IMR-90 (cell line): ENCODE measurements at regions not wholly inside any gene's neighbourhood (a gene's known extent, or its start where the extent isn't known, plus 50 kb on each side); places are given as distances from the start of the nearest gene placed in this dataset.

Experiments used
- ATAC-seq: fragments of 200-7000 bp; cut with Tn5 transposase; 2 replicates; pipeline ENCODE4 v1.9.1; 2020; ENCODE audit warnings: low read depth, mild to moderate bottlenecking, moderate library complexity
- BruUV-seq: library from RNA; stranded (reverse); fragments of 400-500 nt; replicated peaks from 2 replicates; lab custom pipeline; 2021; lab: Mats Ljungman, UMichigan
- CTCF ChIA-PET: fragments of 300-600 bp; formaldehyde crosslinking; extraction: SDS; loops from one replicate; lab custom pipeline; 2021; ENCODE audit warnings: antibody characterized with exemption; lab: Yijun Ruan, JAX
- POLR2A ChIA-PET: fragments of 300-600 bp; sonication (Branson Sonifier 250); formaldehyde crosslinking; loops from one replicate; lab custom pipeline; 2022; ENCODE audit warnings: antibody characterized with exemption; ENCODE audit not compliant: unreplicated experiment; lab: Charles Lee
- DNase-seq: peaks from one replicate; pipeline ENCODE4 v3.0.0; 2013
- H2AFZ ChIP-seq: replicated peaks from 2 replicates; pipeline ENCODE3; 2013; ENCODE audit warnings: low read length, mild to moderate bottlenecking; ENCODE audit not compliant: poor library complexity
- H2AK5ac ChIP-seq: 2 replicates; pipeline ENCODE4 v1.6.1; 2013; ENCODE audit warnings: low read depth, low read length, inconsistent platforms
- H2AK9ac ChIP-seq: replicated peaks from 2 replicates; pipeline ENCODE3; 2013; ENCODE audit warnings: mild to moderate bottlenecking, low read depth, low read length, moderate library complexity; ENCODE audit not compliant: poor library complexity
- H2BK120ac ChIP-seq: 2 replicates; pipeline ENCODE4 v1.6.1; 2013; ENCODE audit warnings: low read depth, low read length, inconsistent platforms
- H2BK15ac ChIP-seq: 3 replicates; pipeline ENCODE4 v1.6.1; 2013; ENCODE audit warnings: low read depth, low read length, inconsistent platforms
- H2BK20ac ChIP-seq: 2 replicates; pipeline ENCODE4 v1.6.1; 2013; ENCODE audit warnings: low read depth, mild to moderate bottlenecking, inconsistent platforms, low read length, moderate library complexity
- H2BK5ac ChIP-seq: 2 replicates; pipeline ENCODE4 v1.6.1; 2013; ENCODE audit warnings: mild to moderate bottlenecking, low read depth, low read length, inconsistent platforms; ENCODE audit not compliant: poor library complexity, severe bottlenecking
- H3K14ac ChIP-seq: replicated peaks from 2 replicates; pipeline ENCODE4 v1.6.1; 2013; ENCODE audit warnings: low read depth, low read length, inconsistent platforms
- H3K18ac ChIP-seq: 2 replicates; pipeline ENCODE4 v1.6.1; 2013; ENCODE audit warnings: low read depth, low read length, control low read depth
- H3K23ac ChIP-seq: 2 replicates; pipeline ENCODE4 v1.6.1; 2013; ENCODE audit warnings: low read depth, low read length, inconsistent platforms
- H3K27ac ChIP-seq: 2 replicates; pipeline ENCODE4 v1.5.1; 2013; ENCODE audit warnings: mild to moderate bottlenecking, control low read depth, low read length; ENCODE audit not compliant: insufficient read depth
- H3K27me3 ChIP-seq: 2 replicates; pipeline ENCODE4 v1.6.1; 2013; ENCODE audit warnings: low read length; ENCODE audit not compliant: control insufficient read depth, insufficient read depth
- H3K36me3 ChIP-seq: 2 replicates; pipeline ENCODE4 v1.6.1; 2013; ENCODE audit warnings: low read length, mixed read lengths; ENCODE audit not compliant: control insufficient read depth, insufficient read depth
- H3K4ac ChIP-seq: 2 replicates; pipeline ENCODE4 v1.6.1; 2013; ENCODE audit warnings: low read depth, low read length, inconsistent platforms
- H3K4me1 ChIP-seq: 2 replicates; pipeline ENCODE4 v1.6.1; 2013; ENCODE audit warnings: low read length, mixed read lengths; ENCODE audit not compliant: control insufficient read depth, insufficient read depth
- H3K4me2 ChIP-seq: 2 replicates; pipeline ENCODE4 v1.6.1; 2013; ENCODE audit warnings: low read depth, mild to moderate bottlenecking, control low read depth, low read length, moderate library complexity
- H3K4me3 ChIP-seq: 2 replicates; pipeline ENCODE4 v1.5.1; 2013; ENCODE audit warnings: low read depth, mild to moderate bottlenecking, control low read depth, low read length, moderate library complexity; ENCODE audit not compliant: insufficient read depth
- H3K56ac ChIP-seq: 2 replicates; pipeline ENCODE4 v1.6.1; 2013; ENCODE audit warnings: low read length, inconsistent platforms; ENCODE audit not compliant: insufficient read depth; ENCODE audit errors: extremely low read depth
- H3K79me1 ChIP-seq, 2 experiments: 2 replicates each; pipeline ENCODE4 v1.6.1; 2013; ENCODE audit warnings: low read length in 2 of 2, inconsistent platforms in 1 of 2, low read depth in 1 of 2
- H3K9ac ChIP-seq: 2 replicates; pipeline ENCODE4 v1.6.1; 2013; ENCODE audit warnings: low read depth, low read length, control low read depth
- H3K9me1 ChIP-seq: 2 replicates; pipeline ENCODE4 v1.6.1; 2013; ENCODE audit warnings: low read length, inconsistent platforms; ENCODE audit not compliant: insufficient read depth
- H3K9me3 ChIP-seq: 2 replicates; pipeline ENCODE4 v1.6.1; 2013; ENCODE audit warnings: low read length; ENCODE audit not compliant: control insufficient read depth, insufficient read depth
- H4K20me1 ChIP-seq: 2 replicates; pipeline ENCODE4 v1.6.1; 2013; ENCODE audit warnings: low read length, inconsistent platforms; ENCODE audit not compliant: insufficient read depth
- H4K5ac ChIP-seq: 2 replicates; pipeline ENCODE4 v1.6.1; 2013; ENCODE audit warnings: mild to moderate bottlenecking, low read depth, low read length, control low read depth
- H4K8ac ChIP-seq, 2 experiments: 2 replicates each; pipeline ENCODE4 v1.6.1; 2013; ENCODE audit warnings: low read depth in 2 of 2, low read length in 2 of 2, control low read depth in 1 of 2, inconsistent platforms in 1 of 2
- H4K91ac ChIP-seq: 2 replicates; pipeline ENCODE4 v1.6.1; 2013; ENCODE audit warnings: low read depth, low read length, inconsistent platforms; ENCODE audit not compliant: insufficient read depth
- BHLHE40 ChIP-seq: fragments of 150-350 bp; IDR thresholded peaks from 2 replicates; pipeline ENCODE4 v1.6.1; 2016; ENCODE audit warnings: mild to moderate bottlenecking, low read depth, low read length
- CEBPB ChIP-seq: IDR thresholded peaks from 2 replicates; pipeline ENCODE4 v1.6.1; 2012; ENCODE audit warnings: low read depth, low read length, improper control_type of control experiment
- CHD1 ChIP-seq: IDR thresholded peaks from 2 replicates; pipeline ENCODE4 v1.6.1; 2012; ENCODE audit warnings: low read depth, low read length, improper control_type of control experiment
- FOS ChIP-seq: fragments of 150-350 bp; IDR thresholded peaks from 2 replicates; pipeline ENCODE4 v1.6.1; 2016; ENCODE audit warnings: low read depth, low read length
- MAFK ChIP-seq: IDR thresholded peaks from 2 replicates; pipeline ENCODE4 v1.6.1; 2012; ENCODE audit warnings: low read depth, low read length, improper control_type of control experiment
- MAZ ChIP-seq: IDR thresholded peaks from 2 replicates; pipeline ENCODE4 v1.6.1; 2012; ENCODE audit warnings: low read depth, mild to moderate bottlenecking, low read length, improper control_type of control experiment, moderate library complexity, borderline replicate concordance
- MXI1 ChIP-seq: IDR thresholded peaks from 2 replicates; pipeline ENCODE4 v1.6.1; 2012; ENCODE audit warnings: low read depth, mild to moderate bottlenecking, low read length, moderate library complexity, borderline replicate concordance
- NFE2L2 ChIP-seq: fragments of 150-350 bp; IDR thresholded peaks from 2 replicates; pipeline ENCODE4 v1.6.1; 2016; ENCODE audit warnings: low read depth, mild to moderate bottlenecking, low read length
- POLR2A ChIP-seq: IDR thresholded peaks from 2 replicates; pipeline ENCODE4 v1.6.1; 2012; ENCODE audit warnings: mild to moderate bottlenecking, low read depth, low read length
- RAD21 ChIP-seq: IDR thresholded peaks from 2 replicates; pipeline ENCODE4 v1.6.1; 2012; ENCODE audit warnings: low read length, improper control_type of control experiment
- RCOR1 ChIP-seq: IDR thresholded peaks from 2 replicates; pipeline ENCODE4 v1.6.1; 2012; ENCODE audit warnings: mild to moderate bottlenecking, low read length, improper control_type of control experiment; ENCODE audit not compliant: insufficient replicate concordance
- RFX5 ChIP-seq: IDR thresholded peaks from 2 replicates; pipeline ENCODE4 v1.8.0; 2012; ENCODE audit warnings: low read depth, mild to moderate bottlenecking, low read length, moderate library complexity
- SMC3 ChIP-seq: fragments of 150-350 bp; IDR thresholded peaks from 2 replicates; pipeline ENCODE4 v1.6.1; 2016; ENCODE audit warnings: low read depth, mild to moderate bottlenecking, antibody characterized with exemption, low read length, moderate library complexity
- dilution Hi-C: fragments of 300-500 bp; cut with HindIII; formaldehyde crosslinking; loops from one replicate; pipeline ENCODE4 v1.14.3; 2018; ENCODE audit warnings: low sequenced_read_pairs; ENCODE audit not compliant: unreplicated experiment
- in situ Hi-C: fragments of 300-500 bp; cut with MboI; formaldehyde crosslinking; loops from 3 replicates; pipeline ENCODE4 v1.14.3; 2019; ENCODE audit warnings: low sequenced_read_pairs, inconsistent platforms, mixed read lengths
- intact Hi-C: fragments of 100-400 bp; cut with micrococcal nuclease; formaldehyde crosslinking; loops from 2 replicates; pipeline ENCODE4 v1.10.0; 2022
- TF ChIP-seq, protein P1 (sequence below): fragments of 150-350 bp; IDR thresholded peaks from 2 replicates; pipeline ENCODE4 v1.6.1; 2017; ENCODE audit warnings: mild to moderate bottlenecking, antibody characterized with exemption, low read length, low read depth
- TF ChIP-seq, protein P2 (sequence below): fragments of 150-350 bp; IDR thresholded peaks from 2 replicates; pipeline ENCODE4 v1.6.1; 2016; ENCODE audit warnings: low read depth, mild to moderate bottlenecking, low read length, moderate library complexity, borderline replicate concordance
- TF ChIP-seq, protein P3 (sequence below): conservative IDR thresholded peaks from 2 replicates; pipeline ENCODE4 v1.5.1; 2012; ENCODE audit warnings: mild to moderate bottlenecking, low read depth, low read length, improper control_type of control experiment

- in situ Hi-C loops (no loop called here), dilution Hi-C loops (no loop called here), intact Hi-C loops (no loop called here)
- Histone ChIP-seq H4K91ac (no peak overlapping the region), H2AFZ (no peak overlapping the region), H3K4ac (no peak overlapping the region), H2BK120ac (no peak overlapping the region), H3K27ac (no peak overlapping the region), H4K8ac (no peak overlapping the region), H4K5ac (no peak overlapping the region), H3K9me1 (no peaks in the 10 kb centered on the region), H2BK15ac (no peak overlapping the region), H4K20me1 (no peaks in the 10 kb centered on the region), H3K18ac (no peak overlapping the region), H3K4me3 (no peak overlapping the region), H3K9ac (no peak overlapping the region), H3K14ac (no peak overlapping the region), H3K36me3 (no peaks in the 10 kb centered on the region), H2BK5ac (no peak overlapping the region), H3K4me2 (no peak overlapping the region), H2BK20ac (no peak overlapping the region), H3K9me3 (no peaks in the 10 kb centered on the region), H2AK9ac (no peak overlapping the region), H2AK5ac (no peak overlapping the region), H3K79me1 (no peaks in the 10 kb centered on the region), H3K56ac (no peak overlapping the region), H3K4me1 (no peaks in the 10 kb centered on the region), H3K27me3 (no peaks in the 10 kb centered on the region), H3K23ac (no peak overlapping the region)
- ATAC-seq (no peak), DNase-seq (no peak)
- no TSS peak for BruUV-seq
- ChIA-PET POLR2A (no interaction called here), CTCF (no interaction called here)
- TF ChIP-seq RFX5 (no peak), CHD1 (no peak), FOS (no peak), RAD21 (no peak), NFE2L2 (no peak), MAFK (no peak), RCOR1 (no peak), MXI1 (no peak), CEBPB (no peak), POLR2A (no peak), MAZ (no peak), SMC3 (no peak), BHLHE40 (no peak)
- TF ChIP-seq, protein P1, sequence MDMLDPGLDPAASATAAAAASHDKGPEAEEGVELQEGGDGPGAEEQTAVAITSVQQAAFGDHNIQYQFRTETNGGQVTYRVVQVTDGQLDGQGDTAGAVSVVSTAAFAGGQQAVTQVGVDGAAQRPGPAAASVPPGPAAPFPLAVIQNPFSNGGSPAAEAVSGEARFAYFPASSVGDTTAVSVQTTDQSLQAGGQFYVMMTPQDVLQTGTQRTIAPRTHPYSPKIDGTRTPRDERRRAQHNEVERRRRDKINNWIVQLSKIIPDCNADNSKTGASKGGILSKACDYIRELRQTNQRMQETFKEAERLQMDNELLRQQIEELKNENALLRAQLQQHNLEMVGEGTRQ: no peak
- TF ChIP-seq, protein P2, sequence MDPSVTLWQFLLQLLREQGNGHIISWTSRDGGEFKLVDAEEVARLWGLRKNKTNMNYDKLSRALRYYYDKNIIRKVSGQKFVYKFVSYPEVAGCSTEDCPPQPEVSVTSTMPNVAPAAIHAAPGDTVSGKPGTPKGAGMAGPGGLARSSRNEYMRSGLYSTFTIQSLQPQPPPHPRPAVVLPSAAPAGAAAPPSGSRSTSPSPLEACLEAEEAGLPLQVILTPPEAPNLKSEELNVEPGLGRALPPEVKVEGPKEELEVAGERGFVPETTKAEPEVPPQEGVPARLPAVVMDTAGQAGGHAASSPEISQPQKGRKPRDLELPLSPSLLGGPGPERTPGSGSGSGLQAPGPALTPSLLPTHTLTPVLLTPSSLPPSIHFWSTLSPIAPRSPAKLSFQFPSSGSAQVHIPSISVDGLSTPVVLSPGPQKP: no peak
- TF ChIP-seq, protein P3, sequence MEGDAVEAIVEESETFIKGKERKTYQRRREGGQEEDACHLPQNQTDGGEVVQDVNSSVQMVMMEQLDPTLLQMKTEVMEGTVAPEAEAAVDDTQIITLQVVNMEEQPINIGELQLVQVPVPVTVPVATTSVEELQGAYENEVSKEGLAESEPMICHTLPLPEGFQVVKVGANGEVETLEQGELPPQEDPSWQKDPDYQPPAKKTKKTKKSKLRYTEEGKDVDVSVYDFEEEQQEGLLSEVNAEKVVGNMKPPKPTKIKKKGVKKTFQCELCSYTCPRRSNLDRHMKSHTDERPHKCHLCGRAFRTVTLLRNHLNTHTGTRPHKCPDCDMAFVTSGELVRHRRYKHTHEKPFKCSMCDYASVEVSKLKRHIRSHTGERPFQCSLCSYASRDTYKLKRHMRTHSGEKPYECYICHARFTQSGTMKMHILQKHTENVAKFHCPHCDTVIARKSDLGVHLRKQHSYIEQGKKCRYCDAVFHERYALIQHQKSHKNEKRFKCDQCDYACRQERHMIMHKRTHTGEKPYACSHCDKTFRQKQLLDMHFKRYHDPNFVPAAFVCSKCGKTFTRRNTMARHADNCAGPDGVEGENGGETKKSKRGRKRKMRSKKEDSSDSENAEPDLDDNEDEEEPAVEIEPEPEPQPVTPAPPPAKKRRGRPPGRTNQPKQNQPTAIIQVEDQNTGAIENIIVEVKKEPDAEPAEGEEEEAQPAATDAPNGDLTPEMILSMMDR: no peak
Measured at GRCh38 chr3:104458657-104459056, 908.1 kb upstream of the ALCAM start.
